Natural killer cell (primary cell): ENCODE measurements at regions not wholly inside any gene's neighbourhood (a gene's known extent, or its start where the extent isn't known, plus 50 kb on each side); places are given as distances from the start of the nearest gene placed in this dataset.
"Not testable (repeated sequence)": the region's sequence is repeated elsewhere in the genome, so short reads cannot be mapped to it uniquely, and the experiment has no call there.

Experiments
- ATAC-seq, 3 donors: fragments of 150-1000 bp in 2 of 3; fragments of 200-7000 bp in 1 of 3; cut with Tn5 transposase; 1 replicate in 1 of 3; 2 replicates in 2 of 3; pipeline ENCODE4 v1.10.0; 2021; ENCODE audit warnings: mild to moderate bottlenecking in 2 of 3, moderate library complexity in 2 of 3
- DNase-seq, 2 donors: peaks; one replicate each; pipeline versions ENCODE4 v3.0.0 to v3.0.0-alpha.2; 2013 to 2021; ENCODE audit warnings: mixed read lengths in 1 of 2
- H3K27ac ChIP-seq: one replicate; pipeline ENCODE4 v1.5.1; 2013; ENCODE audit warnings: mild to moderate bottlenecking, low read length
- H3K27me3 ChIP-seq: one replicate; pipeline ENCODE4 v1.6.1; 2013; ENCODE audit warnings: low read length; ENCODE audit not compliant: control insufficient read depth, insufficient read depth
- H3K36me3 ChIP-seq: one replicate; pipeline ENCODE4 v1.6.1; 2013; ENCODE audit warnings: low read length; ENCODE audit not compliant: control insufficient read depth, insufficient read depth
- H3K4me1 ChIP-seq: one replicate; pipeline ENCODE4 v1.6.1; 2013; ENCODE audit warnings: low read length; ENCODE audit not compliant: control insufficient read depth, insufficient read depth
- H3K4me3 ChIP-seq: one replicate; pipeline ENCODE4 v1.5.1; 2013; ENCODE audit warnings: low read length
- H3K9me3 ChIP-seq: one replicate; pipeline ENCODE4 v1.6.1; 2013; ENCODE audit warnings: low read length; ENCODE audit not compliant: control insufficient read depth, insufficient read depth
- H3K27ac Mint-ChIP-seq, 2 donors: one replicate each; pipeline ENCODE4 v1.8.0; 2022; ENCODE audit warnings: mild to moderate bottlenecking in 2 of 2, mixed read lengths in 2 of 2, moderate library complexity in 1 of 2
- H3K27me3 Mint-ChIP-seq, 2 donors: one replicate each; pipeline ENCODE4 v1.8.0; 2022; ENCODE audit warnings: low read depth in 2 of 2, mixed read lengths in 2 of 2
- H3K36me3 Mint-ChIP-seq: one replicate; pipeline ENCODE4 v1.8.0; 2022; ENCODE audit warnings: mixed read lengths
- H3K4me1 Mint-ChIP-seq, 2 donors: one replicate each; pipeline ENCODE4 v1.8.0; 2022; ENCODE audit warnings: mixed read lengths in 2 of 2
- H3K4me3 Mint-ChIP-seq: one replicate; pipeline ENCODE4 v1.8.0; 2022; ENCODE audit warnings: mild to moderate bottlenecking, moderate library complexity, mixed read lengths
- H3K9me3 Mint-ChIP-seq, 2 donors: one replicate each; pipeline ENCODE4 v1.8.0; 2022; ENCODE audit warnings: mixed read lengths in 2 of 2
- CTCF ChIP-seq: fragments of 200-600 bp; IDR thresholded peaks from one replicate; pipeline ENCODE4 v1.8.0; 2022; ENCODE audit warnings: antibody characterized with exemption
- WGBS: methylation state at CpG from one replicate; pipeline ENCODE4 v1.1.7; 2013; ENCODE audit warnings: missing lambda C conversion rate; ENCODE audit not compliant: insufficient coverage; 5-methylcytosine and 5-hydroxymethylcytosine counted together
- intact Hi-C: fragments of 100-400 bp; cut with micrococcal nuclease; formaldehyde crosslinking; loops from one replicate; pipeline ENCODE4 v1.14.2; 2022

GRCh38 chr20:40631119-40631631 is 57.9 kb downstream of the MAFB start:
- no peaks in the 10 kb centered on the region for H3K36me3 Mint-ChIP-seq
- Histone ChIP-seq H3K36me3 (no peaks in the 10 kb centered on the region), H3K9me3 (no peaks in the 10 kb centered on the region), H3K4me1 (no peaks in the 10 kb centered on the region), H3K27me3 (no peaks in the 10 kb centered on the region), H3K27ac (no peak overlapping the region), H3K4me3 (no peak overlapping the region)
- no peaks in the 10 kb centered on the region for H3K4me1 Mint-ChIP-seq
- TF ChIP-seq CTCF = no peak
- H3K4me3 Mint-ChIP-seq = no peak overlapping the region
- WGBS = 86% methylated on average over 10 of the region's 10 CpGs
- no peak overlapping the region for H3K27ac Mint-ChIP-seq
- intact Hi-C loops = no loop called here
- H3K27me3 Mint-ChIP-seq = peaks cover 6 to 30% of the 10 kb centered on the region in 2 donors
- DNase-seq (no peak), ATAC-seq (no peak)
- H3K9me3 Mint-ChIP-seq = peaks cover 0 to 3% of the 10 kb centered on the region in 2 donors

- no peaks in the 10 kb centered on the region for H3K27me3 ChIP-seq
- intact Hi-C loops = no loop called here
- 55% methylated on average over 3 of the region's 3 CpGs for WGBS
- no peak overlapping the region for H3K4me3 ChIP-seq
- TF ChIP-seq CTCF = no peak
- peaks cover 0 to 4% of the 10 kb centered on the region in 2 donors for H3K9me3 Mint-ChIP-seq
- peaks cover 6 to 30% of the 10 kb centered on the region in 2 donors for H3K27me3 Mint-ChIP-seq
- DNase-seq = no peak
- H3K4me1 ChIP-seq = no peaks in the 10 kb centered on the region
- ATAC-seq = no peak
- no peaks in the 10 kb centered on the region for H3K36me3 Mint-ChIP-seq
- no peak overlapping the region for H3K4me3 Mint-ChIP-seq
- H3K27ac ChIP-seq = no peak overlapping the region
- H3K27ac Mint-ChIP-seq = no peak overlapping the region
- H3K9me3 ChIP-seq = no peaks in the 10 kb centered on the region
- H3K36me3 ChIP-seq = no peaks in the 10 kb centered on the region
- no peaks in the 10 kb centered on the region for H3K4me1 Mint-ChIP-seq
Measured at GRCh38 chr20:40630713-40631112, 58.3 kb downstream of the MAFB start.

GRCh38 chr20:40630099-40630498 is 58.9 kb downstream of the MAFB start:
- H3K27ac ChIP-seq = no peak overlapping the region
- WGBS = 93% methylated on average over 7 of the region's 7 CpGs
- intact Hi-C loops = no loop called here
- Mint-ChIP-seq H3K27me3 (peaks cover 6 to 30% of the 10 kb centered on the region in 2 donors), H3K9me3 (peaks cover 0 to 4% of the 10 kb centered on the region in 2 donors), H3K27ac (no peak overlapping the region), H3K4me1 (no peaks in the 10 kb centered on the region), H3K4me3 (no peak overlapping the region), H3K36me3 (no peaks in the 10 kb centered on the region)
- no peaks in the 10 kb centered on the region for H3K36me3 ChIP-seq
- no peaks in the 10 kb centered on the region for H3K9me3 ChIP-seq
- no peak for ATAC-seq
- no peak for TF ChIP-seq CTCF
- H3K4me3 ChIP-seq = no peak overlapping the region
- H3K27me3 ChIP-seq = no peaks in the 10 kb centered on the region
- H3K4me1 ChIP-seq = no peaks in the 10 kb centered on the region
- DNase-seq = no peak

- TF ChIP-seq CTCF = no peak
Measured at GRCh38 chr20:40628877-40629276, 60.2 kb downstream of the MAFB start.

GRCh38 chr20:40619053-40619452 is 70.0 kb downstream of the MAFB start:
- WGBS = 100% methylated on average over 1 of the region's 7 CpGs
- H3K36me3 Mint-ChIP-seq, H3K27ac ChIP-seq, H3K36me3 ChIP-seq, DNase-seq, H3K9me3 Mint-ChIP-seq, H3K27ac Mint-ChIP-seq, H3K4me1 Mint-ChIP-seq, H3K27me3 ChIP-seq, H3K4me1 ChIP-seq, H3K4me3 ChIP-seq, intact Hi-C loops, ATAC-seq, H3K4me3 Mint-ChIP-seq, H3K9me3 ChIP-seq: not testable (repeated sequence)
- peaks cover 8 to 25% of the 10 kb centered on the region in 2 donors for H3K27me3 Mint-ChIP-seq

More at GRCh38 chr20:40628877-40629276, 60.2 kb downstream of the MAFB start:
- peaks cover 0 to 4% of the 10 kb centered on the region in 2 donors for H3K9me3 Mint-ChIP-seq
- no peaks in the 10 kb centered on the region for H3K9me3 ChIP-seq
- H3K36me3 Mint-ChIP-seq = no peaks in the 10 kb centered on the region
- H3K27ac Mint-ChIP-seq = no peak overlapping the region
- H3K4me3 ChIP-seq = no peak overlapping the region
- DNase-seq (no peak), ATAC-seq (no peak)
- H3K4me1 ChIP-seq = no peaks in the 10 kb centered on the region
- no peak overlapping the region for H3K4me3 Mint-ChIP-seq
- no peaks in the 10 kb centered on the region for H3K27me3 ChIP-seq
- H3K27me3 Mint-ChIP-seq = peaks cover 6 to 30% of the 10 kb centered on the region in 2 donors
- H3K27ac ChIP-seq = no peak overlapping the region
- no peaks in the 10 kb centered on the region for H3K36me3 ChIP-seq
- intact Hi-C loops = no loop called here
- H3K4me1 Mint-ChIP-seq = no peaks in the 10 kb centered on the region
- WGBS = 69% methylated on average over 9 of the region's 10 CpGs
